Loucy (cell line): ENCODE measurements at regions not wholly inside any gene's neighbourhood (a gene's known extent, or its start where the extent isn't known, plus 50 kb on each side); places are given as distances from the start of the nearest gene placed in this dataset.

ENCODE experiments used
- H2AFZ ChIP-seq: fragments of 200-600 bp; sonication (generic); 2 replicates; pipeline ENCODE4 v1.6.0; 2016; ENCODE audit warnings: antibody characterized with exemption, mild to moderate bottlenecking, low read length, moderate library complexity
- H3F3A ChIP-seq: fragments of 200-600 bp; 2 replicates; pipeline ENCODE4 v1.6.0; 2016; ENCODE audit warnings: antibody characterized with exemption, low read depth, mild to moderate bottlenecking
- H3K27me3 ChIP-seq: fragments of 200-600 bp; sonication (generic); 2 replicates; pipeline ENCODE4 v1.6.1; 2014; ENCODE audit warnings: low read length, mild to moderate bottlenecking; ENCODE audit not compliant: insufficient read depth, poor library complexity, severe bottlenecking
- H3K36me3 ChIP-seq: fragments of 200-600 bp; sonication (generic); 2 replicates; pipeline ENCODE4 v1.6.1; 2016; ENCODE audit warnings: low read length; ENCODE audit not compliant: insufficient read depth
- H3K4me1 ChIP-seq: fragments of 200-600 bp; sonication (generic); 2 replicates; pipeline ENCODE4 v1.5.1; 2014; ENCODE audit warnings: low read length, mild to moderate bottlenecking; ENCODE audit not compliant: insufficient read depth, poor library complexity, severe bottlenecking
- H3K4me2 ChIP-seq: fragments of 200-600 bp; sonication (generic); 2 replicates; pipeline ENCODE4 v1.6.0; 2014; ENCODE audit warnings: antibody characterized with exemption, low read length, low read depth, mild to moderate bottlenecking; ENCODE audit not compliant: poor library complexity, severe bottlenecking
- H3K4me3 ChIP-seq: fragments of 200-600 bp; sonication (generic); 2 replicates; pipeline ENCODE4 v1.5.1; 2014; ENCODE audit warnings: low read length, mild to moderate bottlenecking, mixed read lengths; ENCODE audit not compliant: poor library complexity, severe bottlenecking
- H3K79me2 ChIP-seq: fragments of 200-600 bp; sonication (generic); 2 replicates; pipeline ENCODE4 v1.6.1; 2014; ENCODE audit warnings: low read length; ENCODE audit not compliant: insufficient read depth
- H3K9ac ChIP-seq: fragments of 200-600 bp; sonication (generic); 2 replicates; pipeline ENCODE4 v1.6.0; 2014; ENCODE audit warnings: mild to moderate bottlenecking, low read depth, low read length, moderate library complexity; ENCODE audit not compliant: poor library complexity, severe bottlenecking
- H3K9me2 ChIP-seq: fragments of 200-600 bp; sonication (generic); replicated peaks from 2 replicates; pipeline ENCODE4 v1.6.1; 2016; ENCODE audit warnings: low read depth, low read length, mixed read lengths
- H3K9me3 ChIP-seq: fragments of 200-600 bp; sonication (generic); 2 replicates; pipeline ENCODE4 v1.6.1; 2014; ENCODE audit warnings: mild to moderate bottlenecking, antibody characterized with exemption, low read length, low read depth; ENCODE audit not compliant: insufficient read depth
- H4K20me1 ChIP-seq: fragments of 200-600 bp; sonication (generic); 2 replicates; pipeline ENCODE4 v1.6.0; 2014; ENCODE audit warnings: antibody characterized with exemption, low read length, mild to moderate bottlenecking; ENCODE audit not compliant: insufficient read depth, poor library complexity, severe bottlenecking
- EZH2phosphoT487 ChIP-seq: fragments of 200-600 bp; IDR thresholded peaks from 2 replicates; pipeline ENCODE4 v1.6.1; 2018; ENCODE audit warnings: antibody characterized with exemption, mild to moderate bottlenecking, moderate library complexity, borderline replicate concordance
- TF ChIP-seq, protein P1 (sequence below): fragments of 200-600 bp; sonication (generic); conservative IDR thresholded peaks from 2 replicates; pipeline ENCODE4 v1.5.1; 2014; ENCODE audit warnings: mild to moderate bottlenecking, antibody characterized with exemption, low read length

DNA sequence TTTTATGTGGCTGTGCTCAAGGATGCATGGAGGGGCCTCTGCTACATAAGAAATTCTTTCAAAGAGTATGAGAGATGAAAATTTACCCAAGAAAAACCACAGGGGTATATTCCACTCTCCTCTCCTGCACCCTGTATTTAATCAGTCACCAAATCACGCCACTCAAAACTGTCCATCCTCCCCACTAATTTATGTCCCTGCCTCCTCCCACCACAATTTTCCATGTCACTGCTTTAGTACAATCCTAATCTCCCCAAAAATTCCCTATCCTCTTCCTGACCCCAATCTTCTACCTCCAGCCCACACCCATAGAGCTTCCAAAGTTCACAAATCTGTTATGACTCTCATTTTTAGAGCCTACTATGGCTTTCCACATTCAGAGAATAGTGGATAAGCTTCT, 125.2 kb upstream of the CDH6 start:
- no peak overlapping the region for H3K4me3 ChIP-seq
- H3K79me2 ChIP-seq, result no peaks in the 10 kb centered on the region
- no peak overlapping the region for H2AFZ ChIP-seq
- TF ChIP-seq EZH2phosphoT487, result no peak
- TF ChIP-seq, protein P1, sequence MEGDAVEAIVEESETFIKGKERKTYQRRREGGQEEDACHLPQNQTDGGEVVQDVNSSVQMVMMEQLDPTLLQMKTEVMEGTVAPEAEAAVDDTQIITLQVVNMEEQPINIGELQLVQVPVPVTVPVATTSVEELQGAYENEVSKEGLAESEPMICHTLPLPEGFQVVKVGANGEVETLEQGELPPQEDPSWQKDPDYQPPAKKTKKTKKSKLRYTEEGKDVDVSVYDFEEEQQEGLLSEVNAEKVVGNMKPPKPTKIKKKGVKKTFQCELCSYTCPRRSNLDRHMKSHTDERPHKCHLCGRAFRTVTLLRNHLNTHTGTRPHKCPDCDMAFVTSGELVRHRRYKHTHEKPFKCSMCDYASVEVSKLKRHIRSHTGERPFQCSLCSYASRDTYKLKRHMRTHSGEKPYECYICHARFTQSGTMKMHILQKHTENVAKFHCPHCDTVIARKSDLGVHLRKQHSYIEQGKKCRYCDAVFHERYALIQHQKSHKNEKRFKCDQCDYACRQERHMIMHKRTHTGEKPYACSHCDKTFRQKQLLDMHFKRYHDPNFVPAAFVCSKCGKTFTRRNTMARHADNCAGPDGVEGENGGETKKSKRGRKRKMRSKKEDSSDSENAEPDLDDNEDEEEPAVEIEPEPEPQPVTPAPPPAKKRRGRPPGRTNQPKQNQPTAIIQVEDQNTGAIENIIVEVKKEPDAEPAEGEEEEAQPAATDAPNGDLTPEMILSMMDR, result no peak
- no peak overlapping the region for H3K9ac ChIP-seq
- no peaks in the 10 kb centered on the region for H3K9me3 ChIP-seq
- no peaks in the 10 kb centered on the region for H3K4me1 ChIP-seq
- 0 out of 2 replicates have a peak, but pooled peaks cover 3% of the 10 kb centered on the region for H3K9me2 ChIP-seq
- H4K20me1 ChIP-seq, result no peaks in the 10 kb centered on the region
- H3K27me3 ChIP-seq, result no peaks in the 10 kb centered on the region
- H3K4me2 ChIP-seq, result no peak overlapping the region
- no peaks in the 10 kb centered on the region for H3F3A ChIP-seq
- H3K36me3 ChIP-seq, result no peaks in the 10 kb centered on the region

DNA sequence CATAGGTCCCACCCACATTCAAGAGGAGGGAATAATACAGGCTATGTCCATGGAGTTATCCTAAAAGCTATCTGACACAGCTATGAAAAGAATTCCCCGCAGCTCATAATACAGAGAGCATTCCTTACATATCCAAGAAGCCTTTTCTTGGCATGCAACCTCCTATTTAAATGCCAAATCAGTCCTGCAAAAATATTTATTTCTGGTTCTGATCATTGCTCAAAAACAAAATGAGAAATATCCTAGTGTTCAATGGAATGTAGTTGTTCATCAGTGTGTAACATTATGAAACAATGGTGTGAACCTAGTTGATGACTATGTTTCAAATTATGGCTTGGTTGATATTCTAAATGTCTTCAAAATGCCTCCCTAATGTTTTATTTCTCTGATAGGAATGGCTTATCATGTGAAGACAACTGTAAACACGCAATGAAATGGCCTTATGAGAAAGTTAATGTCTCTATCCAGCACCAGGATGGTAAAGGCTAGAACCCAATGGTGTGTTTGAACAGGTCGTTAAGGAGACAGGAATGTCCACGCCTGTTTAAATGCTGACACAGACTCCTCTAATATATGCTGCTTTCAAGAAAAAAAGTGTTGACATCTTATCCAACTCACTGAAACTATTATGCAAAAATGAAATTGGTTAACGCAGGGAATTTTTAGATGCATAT, 126.7 kb upstream of the CDH6 start:
- Histone ChIP-seq H2AFZ (no peak overlapping the region), H3K9ac (no peak overlapping the region), H4K20me1 (no peaks in the 10 kb centered on the region), H3K4me2 (no peak overlapping the region), H3K9me2 (0 out of 2 replicates have a peak, but pooled peaks cover 3% of the 10 kb centered on the region), H3K9me3 (no peaks in the 10 kb centered on the region), H3K4me3 (no peak overlapping the region), H3F3A (no peaks in the 10 kb centered on the region), H3K4me1 (no peaks in the 10 kb centered on the region), H3K27me3 (no peaks in the 10 kb centered on the region), H3K36me3 (no peaks in the 10 kb centered on the region), H3K79me2 (no peaks in the 10 kb centered on the region)
- TF ChIP-seq, protein P1, result no peak
- no peak for TF ChIP-seq EZH2phosphoT487

DNA sequence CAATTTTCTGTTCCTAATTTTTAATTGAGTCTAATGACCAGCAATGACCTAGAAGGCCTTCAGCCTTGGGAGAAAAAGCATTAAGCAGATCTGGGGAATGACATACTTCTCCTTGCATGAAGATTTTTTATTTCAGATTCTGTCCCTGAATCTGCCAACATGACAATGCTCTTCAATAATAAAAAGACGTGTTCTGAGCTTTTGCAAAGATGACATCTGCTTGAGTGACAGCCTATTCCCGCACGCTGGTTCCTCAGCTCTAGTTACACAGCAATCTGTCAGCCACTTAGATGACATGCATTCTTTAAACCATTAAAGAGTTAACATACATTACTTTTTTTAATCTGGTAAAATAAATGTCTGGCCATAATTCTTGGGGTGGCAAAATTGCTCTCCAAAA, 129.3 kb upstream of the CDH6 start:
- no peaks in the 10 kb centered on the region for H3K4me1 ChIP-seq
- no peak overlapping the region for H3K4me2 ChIP-seq
- TF ChIP-seq EZH2phosphoT487, result no peak
- TF ChIP-seq, protein P1, result no peak
- no peak overlapping the region for H2AFZ ChIP-seq
- no peak overlapping the region for H3K9ac ChIP-seq
- H3K9me2 ChIP-seq, result no peaks in the 10 kb centered on the region
- no peaks in the 10 kb centered on the region for H3K79me2 ChIP-seq
- H3K27me3 ChIP-seq, result no peaks in the 10 kb centered on the region
- H3K36me3 ChIP-seq, result no peaks in the 10 kb centered on the region
- no peak overlapping the region for H3K4me3 ChIP-seq
- no peaks in the 10 kb centered on the region for H3K9me3 ChIP-seq
- no peaks in the 10 kb centered on the region for H3F3A ChIP-seq
- no peaks in the 10 kb centered on the region for H4K20me1 ChIP-seq
